ENCODE measurements at regions not wholly inside any gene's neighbourhood (a gene's known extent, or its start where the extent isn't known, plus 50 kb on each side); places are given as distances from the start of the nearest gene placed in this dataset.

- TF ChIP-seq POLR2A (IDR thresholded peaks at IDR 0.05; ENCODE audit: low read length) (no peak), GATA1 (IDR thresholded peaks at IDR 0.05; ENCODE audit: low read depth, low read length) (no peak)
Measured at GRCh38 chr7:84528756-84529479, 334.3 kb upstream of the SEMA3A start.
